C4-2B (cell line): ENCODE measurements at regions not wholly inside any gene's neighbourhood (a gene's known extent, or its start where the extent isn't known, plus 50 kb on each side); places are given as distances from the start of the nearest gene placed in this dataset.

Experiments
- CTCF ChIP-seq: fragments of 450-650 bp; conservative IDR thresholded peaks from 2 replicates; pipeline ENCODE4 v1.5.1; 2017; ENCODE audit warnings: mild to moderate bottlenecking
- ZFX ChIP-seq: fragments of 450-650 bp; IDR thresholded peaks from 2 replicates; pipeline ENCODE4 v1.6.1; 2017

GRCh38 chr5:155952486-155953089 is 374.4 kb upstream of the SGCD start:
- TF ChIP-seq CTCF (no peak), ZFX (no peak)
